Iris pigment epithelial cell (primary cell): ENCODE measurements at regions not wholly inside any gene's neighbourhood (a gene's known extent, or its start where the extent isn't known, plus 50 kb on each side); places are given as distances from the start of the nearest gene placed in this dataset.

Source experiments
- DNase-seq: peaks from one replicate; pipeline ENCODE4 v3.0.0-alpha.2; 2011; ENCODE audit warnings: low read depth

GRCh38 chr1:87999852-88000251 lies 671.2 kb downstream of the LMO4 start:
- no peak for DNase-seq

GRCh38 chr1:88001460-88001859 lies 672.8 kb downstream of the LMO4 start:
- peak; percentile 14 for DNase-seq

GRCh38 chr1:88003255-88003654 lies 674.6 kb downstream of the LMO4 start:
- DNase-seq = no peak

GRCh38 chr1:88009916-88010315 lies 674.2 kb upstream of the PKN2 start:
- DNase-seq = no peak

- no peak for DNase-seq
Observed at GRCh38 chr1:88013485-88013884, 670.6 kb upstream of the PKN2 start.

GRCh38 chr1:88014131-88014530 lies 669.9 kb upstream of the PKN2 start:
- DNase-seq = no peak

GRCh38 chr1:88016947-88017346 lies 667.1 kb upstream of the PKN2 start:
- DNase-seq = no peak

- no peak for DNase-seq
Observed at GRCh38 chr1:88021529-88021928, 662.5 kb upstream of the PKN2 start.

GRCh38 chr1:88022516-88022915 lies 661.6 kb upstream of the PKN2 start:
- DNase-seq = no peak

- DNase-seq = no peak
Observed at GRCh38 chr1:88029142-88029541, 654.9 kb upstream of the PKN2 start.

- no peak for DNase-seq
Observed at GRCh38 chr1:88029899-88030298, 654.2 kb upstream of the PKN2 start.

- DNase-seq = no peak
Observed at GRCh38 chr1:88035578-88035977, 648.5 kb upstream of the PKN2 start.

- DNase-seq = no peak
Observed at GRCh38 chr1:88036345-88037014, 647.6 kb upstream of the PKN2 start.

GRCh38 chr1:88039240-88039639 lies 644.8 kb upstream of the PKN2 start:
- no peak for DNase-seq

- no peak for DNase-seq
Observed at GRCh38 chr1:88043834-88044233, 640.2 kb upstream of the PKN2 start.

- no peak for DNase-seq
Observed at GRCh38 chr1:88052167-88052566, 631.9 kb upstream of the PKN2 start.

- DNase-seq = no peak
Observed at GRCh38 chr1:88053065-88053464, 631.0 kb upstream of the PKN2 start.

GRCh38 chr1:88056881-88057280 lies 627.2 kb upstream of the PKN2 start:
- DNase-seq = no peak

- DNase-seq = no peak
Observed at GRCh38 chr1:88058205-88058604, 625.9 kb upstream of the PKN2 start.

- no peak for DNase-seq
Observed at GRCh38 chr1:88060112-88060673, 623.9 kb upstream of the PKN2 start.

GRCh38 chr1:88060750-88061491 lies 623.2 kb upstream of the PKN2 start:
- DNase-seq = no peak

GRCh38 chr1:88061492-88062177 lies 622.4 kb upstream of the PKN2 start:
- DNase-seq = peak; percentile 69

- DNase-seq = no peak
Observed at GRCh38 chr1:88062650-88063153, 621.4 kb upstream of the PKN2 start.
